ENCODE measurements at regions not wholly inside any gene's neighbourhood (a gene's known extent, or its start where the extent isn't known, plus 50 kb on each side); places are given as distances from the start of the nearest gene placed in this dataset.

- no peak for DNase-seq (ENCODE audit: low spot score)
Measured at GRCh38 chr15:29917600-29918597, 95.6 kb upstream of the TJP1 start.

GRCh38 chr15:29914511-29914926 lies 92.3 kb upstream of the TJP1 start:
- DNase-seq (ENCODE audit: low spot score), result no peak

- no peak for DNase-seq (ENCODE audit: low spot score)
Measured at GRCh38 chr15:29913528-29914135, 91.4 kb upstream of the TJP1 start.

- DNase-seq (ENCODE audit: low spot score), result no peak
Measured at GRCh38 chr15:29911705-29912104, 89.4 kb upstream of the TJP1 start.

- no peak for DNase-seq (ENCODE audit: low spot score)
Measured at GRCh38 chr15:29910068-29910467, 87.8 kb upstream of the TJP1 start.

- DNase-seq (ENCODE audit: low spot score), result no peak
Measured at GRCh38 chr15:29904757-29905417, 82.6 kb upstream of the TJP1 start.

GRCh38 chr15:29903785-29904464 lies 81.7 kb upstream of the TJP1 start:
- DNase-seq (ENCODE audit: low spot score), result no peak

GRCh38 chr15:29903028-29903427 lies 80.8 kb upstream of the TJP1 start:
- no peak for DNase-seq (ENCODE audit: low spot score)

- no peak for DNase-seq (ENCODE audit: low spot score)
Measured at GRCh38 chr15:29900237-29901189, 78.2 kb upstream of the TJP1 start.

- no peak for DNase-seq (ENCODE audit: low spot score)
Measured at GRCh38 chr15:29896062-29896461, 73.8 kb upstream of the TJP1 start.

- no peak for DNase-seq (ENCODE audit: low spot score)
Measured at GRCh38 chr15:29891096-29891457, 68.8 kb upstream of the TJP1 start.

GRCh38 chr15:29890336-29891095 lies 68.2 kb upstream of the TJP1 start:
- no peak for DNase-seq (ENCODE audit: low spot score)

- peak; percentile 41 for DNase-seq (ENCODE audit: low spot score)
Measured at GRCh38 chr15:29889542-29890329, 67.5 kb upstream of the TJP1 start.

GRCh38 chr15:29888646-29889045 lies 66.4 kb upstream of the TJP1 start:
- peak; percentile 27 for DNase-seq (ENCODE audit: low spot score)

GRCh38 chr15:29887721-29888120 lies 65.5 kb upstream of the TJP1 start:
- no peak for DNase-seq (ENCODE audit: low spot score)

- no peak for DNase-seq (ENCODE audit: low spot score)
Measured at GRCh38 chr15:29885183-29885582, 62.9 kb upstream of the TJP1 start.

- DNase-seq (ENCODE audit: low spot score), result no peak
Measured at GRCh38 chr15:29883126-29883525, 60.9 kb upstream of the TJP1 start.

GRCh38 chr15:29880886-29881285 lies 58.6 kb upstream of the TJP1 start:
- no peak for DNase-seq (ENCODE audit: low spot score)

GRCh38 chr15:29880341-29880740 lies 58.1 kb upstream of the TJP1 start:
- no peak for DNase-seq (ENCODE audit: low spot score)

- no peak for DNase-seq (ENCODE audit: low spot score)
Measured at GRCh38 chr15:29874977-29875376, 52.7 kb upstream of the TJP1 start.
